ENCODE measurements at regions not wholly inside any gene's neighbourhood (a gene's known extent, or its start where the extent isn't known, plus 50 kb on each side); places are given as distances from the start of the nearest gene placed in this dataset.

DNA sequence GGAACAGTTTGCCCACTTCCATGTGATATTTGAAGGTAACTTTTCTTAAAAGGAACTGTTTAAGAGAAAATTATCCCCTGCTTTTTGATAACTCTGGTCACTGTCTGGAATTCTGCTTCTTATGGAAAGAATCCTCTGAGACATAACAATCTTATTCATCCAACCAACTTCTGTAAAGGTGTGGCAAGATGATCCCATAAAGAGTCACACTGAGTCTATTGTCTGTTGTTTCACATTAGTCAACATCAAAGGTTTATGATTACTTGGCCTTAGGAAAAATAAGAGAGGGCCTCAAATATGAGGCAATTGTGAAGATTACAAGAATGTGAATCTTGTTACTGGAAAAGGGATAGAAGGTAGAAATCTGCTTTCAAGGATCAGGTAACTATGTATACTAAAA lies 88.0 kb upstream of the MAGEB18 start:
- peaks cover 0 to 2% (median 0%) of the 10 kb centered on the region in 3 donors for H3K27me3 Mint-ChIP-seq (ENCODE audit: low read depth in 3 of 3)
- H3K4me3 Mint-ChIP-seq: no peak overlapping the region
- no peak for DNase-seq
- no peaks in the 10 kb centered on the region for H3K4me1 Mint-ChIP-seq
- H3K36me3 Mint-ChIP-seq: no peaks in the 10 kb centered on the region
- no peak overlapping the region for H3K27ac Mint-ChIP-seq
- peaks cover 0 to 3% (median 0%) of the 10 kb centered on the region in 6 donors for H3K9me3 Mint-ChIP-seq

- H3K27ac Mint-ChIP-seq: no peak overlapping the region
- no peak for DNase-seq
- H3K36me3 Mint-ChIP-seq: no peaks in the 10 kb centered on the region
- H3K27me3 Mint-ChIP-seq (ENCODE audit: low read depth in 3 of 3): no peaks in the 10 kb centered on the region
- H3K9me3 Mint-ChIP-seq: peaks cover 0 to 24% (median 4%) of the 10 kb centered on the region in 6 donors
- H3K4me3 Mint-ChIP-seq: no peak overlapping the region
- no peaks in the 10 kb centered on the region for H3K4me1 Mint-ChIP-seq
Observed at GRCh38 chrX:26070882-26071281, 67.3 kb upstream of the MAGEB18 start.

DNA sequence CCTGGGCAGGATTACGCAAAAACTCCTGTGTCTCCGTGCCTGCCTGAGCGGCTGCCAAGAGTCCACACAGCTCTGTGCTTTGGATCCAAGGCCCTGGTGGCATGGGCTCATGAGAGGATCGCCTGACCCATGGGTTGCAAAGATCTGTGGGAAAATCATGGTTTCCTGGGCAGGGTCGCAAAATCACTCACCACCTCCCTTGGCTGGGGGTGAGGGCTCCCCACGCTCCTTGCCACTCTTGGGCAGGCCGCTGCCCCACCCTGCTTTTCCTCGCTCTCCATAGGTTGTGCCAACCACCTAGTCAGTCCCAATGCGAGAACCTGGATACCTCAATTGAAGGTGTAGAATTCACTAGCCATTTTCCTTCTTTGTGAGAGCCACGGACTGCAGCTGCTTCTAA lies 66.5 kb upstream of the MAGEB18 start:
- no peak for DNase-seq
- no peak overlapping the region for H3K27ac Mint-ChIP-seq
- no peaks in the 10 kb centered on the region for H3K27me3 Mint-ChIP-seq (ENCODE audit: low read depth in 3 of 3)
- no peaks in the 10 kb centered on the region for H3K36me3 Mint-ChIP-seq
- peaks cover 0 to 23% (median 4%) of the 10 kb centered on the region in 6 donors for H3K9me3 Mint-ChIP-seq
- H3K4me3 Mint-ChIP-seq: no peak overlapping the region
- H3K4me1 Mint-ChIP-seq: no peaks in the 10 kb centered on the region

DNA sequence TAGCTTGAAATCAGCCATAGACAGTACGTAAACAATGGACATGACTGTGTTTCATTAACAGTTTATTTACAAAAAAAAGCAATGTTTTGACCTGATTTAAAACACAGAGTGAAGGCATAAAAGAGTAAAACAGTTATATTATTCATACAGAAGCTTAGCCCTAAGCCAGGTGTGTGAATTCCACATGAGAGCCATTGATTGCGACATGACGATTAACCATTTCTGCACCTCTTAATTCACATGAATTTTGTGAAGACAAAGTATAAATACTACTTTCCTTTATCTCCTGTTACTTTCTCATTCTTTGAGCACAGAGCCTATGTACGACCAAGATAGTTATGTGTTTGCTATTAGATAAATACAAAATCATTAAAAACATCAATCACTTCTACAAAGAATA lies 55.0 kb upstream of the MAGEB18 start:
- H3K27ac Mint-ChIP-seq: no peak overlapping the region
- DNase-seq: no peak
- H3K4me3 Mint-ChIP-seq: no peak overlapping the region
- no peaks in the 10 kb centered on the region for H3K36me3 Mint-ChIP-seq
- H3K9me3 Mint-ChIP-seq: peaks cover 0 to 6% (median 1%) of the 10 kb centered on the region in 6 donors
- no peaks in the 10 kb centered on the region for H3K4me1 Mint-ChIP-seq
- H3K27me3 Mint-ChIP-seq (ENCODE audit: low read depth in 3 of 3): peaks cover 0 to 4% (median 0%) of the 10 kb centered on the region in 3 donors
